Endothelial cell of umbilical vein (primary cell): ENCODE measurements at regions not wholly inside any gene's neighbourhood (a gene's known extent, or its start where the extent isn't known, plus 50 kb on each side); places are given as distances from the start of the nearest gene placed in this dataset.

ENCODE experiments used
- BruUV-seq: library from RNA; stranded (reverse); fragments of 400-500 nt; replicated peaks from 2 replicates; lab custom pipeline; 2021; lab: Mats Ljungman, UMichigan
- CTCF ChIA-PET: fragments of 300-600, 350-600 bp; sonication (Branson Sonifier 250); formaldehyde crosslinking; loops from one replicate; lab custom pipeline; 2021; ENCODE audit warnings: antibody characterized with exemption, inconsistent platforms; lab: Charles Lee
- POLR2A ChIA-PET: fragments of 300-600, 350-600 bp; sonication (Branson Sonifier 250); formaldehyde crosslinking; loops from one replicate; lab custom pipeline; 2021; ENCODE audit warnings: antibody characterized with exemption, inconsistent platforms; lab: Charles Lee
- DNase-seq: peaks from one replicate; pipeline ENCODE4 v3.0.0-alpha.2; 2011; ENCODE audit warnings: low read depth, low spot score
- FAIRE-seq: peaks from 2 replicates; lab custom pipeline; 2011; peaks lifted over from hg19 to GRCh38; lab: Jason Lieb, UNC
- H2AFZ ChIP-seq: 2 replicates; pipeline ENCODE4 v1.6.0; 2012; ENCODE audit warnings: low read depth, low read length, control low read depth, inconsistent platforms
- H3K27ac ChIP-seq: 2 replicates; pipeline ENCODE4 v1.5.1; 2011; ENCODE audit warnings: low read depth, mild to moderate bottlenecking, control low read depth, low read length, moderate library complexity; ENCODE audit not compliant: insufficient read depth
- H3K27me3 ChIP-seq, 2 experiments: 2 replicates each; pipeline versions ENCODE4 v1.6.0 to v1.6.1; 2011; ENCODE audit warnings: low read length in 2 of 2, mixed read lengths in 1 of 2; ENCODE audit not compliant: control insufficient read depth in 2 of 2, insufficient read depth in 2 of 2
- H3K36me3 ChIP-seq, 2 experiments: 2 replicates in 1 of 2; 3 replicates in 1 of 2; pipeline ENCODE4 v1.5.1; 2011; ENCODE audit warnings: low read length in 2 of 2, mild to moderate bottlenecking in 1 of 2, moderate library complexity in 1 of 2; ENCODE audit not compliant: control insufficient read depth in 2 of 2, insufficient read depth in 2 of 2; ENCODE audit errors: extremely low read depth in 1 of 2
- H3K4me1 ChIP-seq: 3 replicates; pipeline ENCODE4 v1.5.1; 2011; ENCODE audit warnings: mild to moderate bottlenecking, low read length; ENCODE audit not compliant: control insufficient read depth, insufficient read depth; ENCODE audit errors: extremely low read depth
- H3K4me2 ChIP-seq: 2 replicates; pipeline ENCODE4 v1.6.1; 2011; ENCODE audit warnings: low read length, control low read depth, mixed read lengths; ENCODE audit not compliant: insufficient read depth
- H3K4me3 ChIP-seq, 3 experiments: fragments of 200-600 bp in 1 of 3; sonication (generic), shearing (Covaris generic) in 1 of 3; replicated peaks in 1 of 3; 2 replicates each; pipeline ENCODE4 v1.5.1; 2011 to 2016; ENCODE audit warnings: control low read depth in 3 of 3, low read length in 3 of 3, mild to moderate bottlenecking in 2 of 3, inconsistent platforms in 1 of 3, low read depth in 1 of 3, moderate library complexity in 1 of 3; ENCODE audit not compliant: insufficient read depth in 1 of 3
- H3K79me2 ChIP-seq: 2 replicates; pipeline ENCODE4 v1.6.0; 2012; ENCODE audit warnings: low read length, inconsistent platforms; ENCODE audit not compliant: control insufficient read depth, insufficient read depth
- H3K9ac ChIP-seq: replicated peaks from 2 replicates; pipeline ENCODE3; 2011; ENCODE audit warnings: low read length, control low read depth; ENCODE audit not compliant: insufficient read depth; ENCODE audit errors: extremely low read depth
- H3K9me1 ChIP-seq: replicated peaks from 3 replicates; pipeline ENCODE4 v1.6.0; 2011; ENCODE audit warnings: mild to moderate bottlenecking, low read length; ENCODE audit not compliant: control insufficient read depth, insufficient read depth; ENCODE audit errors: extremely low read depth
- H3K9me3 ChIP-seq: replicated peaks from 2 replicates; pipeline ENCODE4 v1.5.1; 2012; ENCODE audit warnings: low read length, inconsistent platforms; ENCODE audit not compliant: control insufficient read depth, insufficient read depth
- H4K20me1 ChIP-seq: replicated peaks from 2 replicates; pipeline ENCODE3; 2011; ENCODE audit warnings: mild to moderate bottlenecking, low read length; ENCODE audit not compliant: control insufficient read depth, insufficient read depth; ENCODE audit errors: extremely low read depth
- FOS ChIP-seq: IDR thresholded peaks from 2 replicates; pipeline ENCODE4 v1.6.1; 2011; ENCODE audit warnings: mild to moderate bottlenecking, low read length, moderate library complexity, borderline replicate concordance; ENCODE audit not compliant: insufficient read depth
- GATA2 ChIP-seq: IDR thresholded peaks from 2 replicates; pipeline ENCODE4 v1.7.0; 2011; ENCODE audit warnings: low read depth, mild to moderate bottlenecking, moderate library complexity, mixed read lengths, low read length; ENCODE audit not compliant: insufficient read length, insufficient read depth
- JUN ChIP-seq: IDR thresholded peaks from 2 replicates; pipeline ENCODE4 v1.6.1; 2011; ENCODE audit warnings: borderline replicate concordance, low read depth; ENCODE audit not compliant: insufficient read length, insufficient read depth
- MAX ChIP-seq: IDR thresholded peaks from 2 replicates; pipeline ENCODE4 v1.6.1; 2011; ENCODE audit not compliant: insufficient read depth, insufficient read length
- MYC ChIP-seq: IDR thresholded peaks from one replicate; pipeline ENCODE4 v1.6.1; 2011; ENCODE audit warnings: mild to moderate bottlenecking, low read depth, low read length
- POLR2AphosphoS5 ChIP-seq: IDR thresholded peaks from 2 replicates; pipeline ENCODE4 v1.6.1; 2012; ENCODE audit warnings: low read depth, mild to moderate bottlenecking, control low read depth, low read length, moderate library complexity; ENCODE audit not compliant: insufficient read depth
- dilution Hi-C: fragments of 300-500 bp; cut with MboI; formaldehyde crosslinking; loops from one replicate; pipeline ENCODE4 v1.15.0; 2019; ENCODE audit warnings: low sequenced_read_pairs; ENCODE audit not compliant: extremely low pct_ligation_motif_present
- intact Hi-C: fragments of 100-400 bp; cut with micrococcal nuclease; formaldehyde crosslinking; loops from one replicate; pipeline ENCODE4 v1.10.0; 2022
- TF ChIP-seq, protein P1 (sequence below), 2 donors: IDR thresholded peaks; 1 replicate in 1 of 2; 2 replicates in 1 of 2; pipeline ENCODE4 v1.5.1; 2011; ENCODE audit warnings: low read length in 2 of 2, mild to moderate bottlenecking in 2 of 2, moderate library complexity in 2 of 2, control low read depth in 1 of 2, inconsistent platforms in 1 of 2, low read depth in 1 of 2; ENCODE audit not compliant: insufficient read depth in 1 of 2; ENCODE audit errors: extremely low read depth in 1 of 2

DNA sequence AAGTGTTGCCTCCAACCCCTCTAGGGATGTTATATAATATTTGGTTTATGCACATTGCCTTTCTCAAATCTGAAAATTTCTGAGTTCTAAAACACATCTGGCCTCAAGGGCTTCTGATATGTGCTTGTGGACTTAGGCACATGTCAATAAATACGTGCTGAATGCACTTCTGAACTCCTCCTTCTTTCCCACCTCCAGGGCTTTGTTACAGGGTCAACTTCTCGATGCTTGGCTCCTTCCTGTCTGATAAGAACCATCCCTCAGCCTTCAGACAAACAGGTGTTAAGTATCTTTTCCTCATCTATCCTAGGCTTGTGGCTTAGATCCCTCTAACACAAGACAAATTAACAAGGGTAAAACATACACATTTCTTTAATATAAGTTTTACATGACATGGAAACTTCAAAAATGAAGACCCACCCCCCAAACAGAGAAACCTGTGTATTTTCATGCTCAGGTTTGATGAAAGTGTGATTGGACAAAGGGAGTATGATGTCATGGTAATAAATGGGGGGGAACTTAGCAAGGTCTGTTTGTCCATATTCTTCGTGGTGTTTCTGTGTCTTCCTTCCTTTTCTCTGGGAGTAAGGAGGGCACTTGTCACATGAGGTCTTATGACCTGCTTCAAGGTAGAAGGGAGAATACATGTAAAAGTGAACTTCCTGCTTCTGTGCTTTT lies 326.9 kb downstream of the CD83 start:
- ChIA-PET CTCF (no interaction called here), POLR2A (no interaction called here)
- Histone ChIP-seq H3K9ac (no peak overlapping the region), H3K27me3 (no peaks in the 10 kb centered on the region), H3K4me2 (no peak overlapping the region), H3K9me1 (no peaks in the 10 kb centered on the region), H2AFZ (no peak overlapping the region), H3K36me3 (no peaks in the 10 kb centered on the region), H3K4me3 (no peak overlapping the region), H3K9me3 (peaks cover 5% of the 10 kb centered on the region), H3K79me2 (no peaks in the 10 kb centered on the region), H3K27ac (no peak overlapping the region), H3K4me1 (no peaks in the 10 kb centered on the region), H4K20me1 (no peaks in the 10 kb centered on the region)
- DNase-seq, result no peak
- intact Hi-C loops, result no loop called here
- no TSS peak for BruUV-seq
- no peak for TF ChIP-seq POLR2AphosphoS5
- no peak for TF ChIP-seq GATA2
- TF ChIP-seq, protein P1, sequence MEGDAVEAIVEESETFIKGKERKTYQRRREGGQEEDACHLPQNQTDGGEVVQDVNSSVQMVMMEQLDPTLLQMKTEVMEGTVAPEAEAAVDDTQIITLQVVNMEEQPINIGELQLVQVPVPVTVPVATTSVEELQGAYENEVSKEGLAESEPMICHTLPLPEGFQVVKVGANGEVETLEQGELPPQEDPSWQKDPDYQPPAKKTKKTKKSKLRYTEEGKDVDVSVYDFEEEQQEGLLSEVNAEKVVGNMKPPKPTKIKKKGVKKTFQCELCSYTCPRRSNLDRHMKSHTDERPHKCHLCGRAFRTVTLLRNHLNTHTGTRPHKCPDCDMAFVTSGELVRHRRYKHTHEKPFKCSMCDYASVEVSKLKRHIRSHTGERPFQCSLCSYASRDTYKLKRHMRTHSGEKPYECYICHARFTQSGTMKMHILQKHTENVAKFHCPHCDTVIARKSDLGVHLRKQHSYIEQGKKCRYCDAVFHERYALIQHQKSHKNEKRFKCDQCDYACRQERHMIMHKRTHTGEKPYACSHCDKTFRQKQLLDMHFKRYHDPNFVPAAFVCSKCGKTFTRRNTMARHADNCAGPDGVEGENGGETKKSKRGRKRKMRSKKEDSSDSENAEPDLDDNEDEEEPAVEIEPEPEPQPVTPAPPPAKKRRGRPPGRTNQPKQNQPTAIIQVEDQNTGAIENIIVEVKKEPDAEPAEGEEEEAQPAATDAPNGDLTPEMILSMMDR (IDR thresholded peaks at IDR 0.05; ENCODE audit: extremely low read depth in 1 of 2, insufficient read depth in 1 of 2, low read depth in 1 of 2, low read length in 2 of 2), result no peak
- TF ChIP-seq MYC, result no peak
- no peak for TF ChIP-seq FOS
- no peak for TF ChIP-seq MAX
- no peak for TF ChIP-seq JUN
- dilution Hi-C loops, result no loop called here
- FAIRE-seq, result no peak
